ENCODE measurements at regions not wholly inside any gene's neighbourhood (a gene's known extent, or its start where the extent isn't known, plus 50 kb on each side); places are given as distances from the start of the nearest gene placed in this dataset.

DNA sequence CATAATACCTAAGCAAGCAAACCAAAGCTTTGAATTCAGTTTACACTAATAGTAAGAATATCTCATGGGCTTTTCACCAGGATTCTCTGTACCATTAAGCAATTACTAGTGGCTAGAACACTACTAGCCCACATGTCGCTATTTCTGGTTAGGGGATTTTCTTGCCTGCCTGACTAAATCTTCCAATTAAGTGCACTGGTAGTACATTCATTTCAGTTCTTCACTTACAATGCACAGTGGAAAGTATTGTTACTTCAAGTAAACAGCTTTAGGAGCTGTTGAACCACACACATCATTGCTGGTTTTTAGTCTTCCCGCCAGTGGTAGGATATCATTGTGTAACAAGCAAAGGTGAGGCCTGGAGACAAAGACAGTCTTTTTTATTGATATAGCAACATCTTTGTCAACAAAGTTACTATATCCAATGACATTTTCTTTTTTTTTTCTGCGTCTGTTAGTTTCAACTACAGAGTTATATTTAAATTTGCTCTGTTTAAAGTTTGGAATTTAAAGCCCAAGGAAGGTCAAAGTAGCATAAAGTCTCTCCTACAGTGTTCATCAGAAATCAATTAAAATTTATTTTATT lies 826.8 kb upstream of the NR2F2 start:
- DNase-seq (ENCODE audit: low read depth) = no peak

GRCh38 chr15:95511671-95512070 lies 818.8 kb upstream of the NR2F2 start:
- peak; percentile 10 for DNase-seq (ENCODE audit: low read depth)

DNA sequence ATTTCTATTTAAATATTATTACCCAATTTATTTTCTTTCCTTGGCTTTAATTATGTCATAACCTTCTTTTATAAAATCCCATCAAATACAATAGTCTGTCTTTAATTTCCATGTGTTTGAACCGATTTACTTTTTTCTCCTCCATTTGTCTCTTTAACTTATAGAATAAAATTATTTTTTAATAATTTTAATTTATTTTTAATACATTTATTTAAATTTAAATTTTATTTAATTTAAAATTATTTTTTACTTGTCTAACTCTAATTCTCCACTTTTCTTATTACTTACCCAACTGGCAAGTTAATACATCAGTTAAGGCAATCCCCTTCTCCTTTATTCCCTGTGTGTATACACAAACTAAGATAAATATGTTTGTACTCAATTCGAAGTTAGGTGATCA lies 817.6 kb upstream of the NR2F2 start:
- no peak for DNase-seq (ENCODE audit: low read depth)

- DNase-seq (ENCODE audit: low read depth) = no peak
These were observed 810.6 kb upstream of the NR2F2 start for GRCh38 chr15:95519887-95520286.

GRCh38 chr15:95520511-95520910 lies 810.0 kb upstream of the NR2F2 start:
- no peak for DNase-seq (ENCODE audit: low read depth)

- no peak for DNase-seq (ENCODE audit: low read depth)
These were observed 809.6 kb upstream of the NR2F2 start for GRCh38 chr15:95520922-95521321.

GRCh38 chr15:95522533-95522932 lies 808.0 kb upstream of the NR2F2 start:
- no peak for DNase-seq (ENCODE audit: low read depth)

- DNase-seq (ENCODE audit: low read depth) = no peak
These were observed 801.6 kb upstream of the NR2F2 start for GRCh38 chr15:95528920-95529319.

GRCh38 chr15:95536638-95537037 lies 793.9 kb upstream of the NR2F2 start:
- no peak for DNase-seq (ENCODE audit: low read depth)

- DNase-seq (ENCODE audit: low read depth) = no peak
These were observed 791.8 kb upstream of the NR2F2 start for GRCh38 chr15:95538693-95539092.

DNA sequence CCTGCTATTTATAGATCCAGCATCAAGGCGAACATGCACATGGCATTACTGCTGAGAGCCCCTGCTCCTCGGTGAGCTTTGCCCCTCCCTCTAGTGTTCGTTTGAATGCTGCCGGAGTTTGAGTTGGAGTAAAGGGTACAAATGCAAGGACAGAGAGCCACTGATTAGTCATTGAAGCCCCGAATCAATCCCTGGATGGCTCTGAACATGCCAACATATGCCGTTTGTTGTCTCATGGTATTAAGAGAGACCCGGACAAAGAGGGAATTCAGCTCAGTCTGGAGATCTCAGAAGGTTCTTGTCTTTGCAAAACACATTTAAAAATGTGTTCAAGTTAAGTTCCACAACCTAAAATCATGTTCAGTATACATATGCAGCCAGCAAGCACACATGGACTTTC lies 789.2 kb upstream of the NR2F2 start:
- no peak for DNase-seq (ENCODE audit: low read depth)

- DNase-seq (ENCODE audit: low read depth) = no peak
These were observed 781.2 kb upstream of the NR2F2 start for GRCh38 chr15:95549168-95549738.

- DNase-seq (ENCODE audit: low read depth) = no peak
These were observed 779.8 kb upstream of the NR2F2 start for GRCh38 chr15:95550702-95551101.

GRCh38 chr15:95556225-95556624 lies 774.3 kb upstream of the NR2F2 start:
- no peak for DNase-seq (ENCODE audit: low read depth)

DNA sequence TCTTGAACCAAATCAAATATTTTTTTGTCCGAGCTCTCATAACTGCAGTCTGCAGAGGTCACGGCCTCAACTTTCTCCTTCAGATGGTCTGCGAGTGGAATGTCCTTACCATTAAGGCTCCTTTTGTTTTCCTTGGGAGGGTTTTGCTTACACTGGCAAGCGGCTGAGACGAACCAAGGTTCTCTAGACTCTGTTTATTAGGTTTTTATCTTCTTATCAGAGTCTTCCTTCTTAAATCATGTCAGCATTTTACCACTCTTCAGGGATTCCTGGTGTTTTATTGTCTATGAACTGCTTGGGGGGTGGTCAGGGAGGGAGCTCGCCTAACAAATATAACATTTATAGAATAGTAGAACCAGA lies 773.7 kb upstream of the NR2F2 start:
- no peak for DNase-seq (ENCODE audit: low read depth)

DNA sequence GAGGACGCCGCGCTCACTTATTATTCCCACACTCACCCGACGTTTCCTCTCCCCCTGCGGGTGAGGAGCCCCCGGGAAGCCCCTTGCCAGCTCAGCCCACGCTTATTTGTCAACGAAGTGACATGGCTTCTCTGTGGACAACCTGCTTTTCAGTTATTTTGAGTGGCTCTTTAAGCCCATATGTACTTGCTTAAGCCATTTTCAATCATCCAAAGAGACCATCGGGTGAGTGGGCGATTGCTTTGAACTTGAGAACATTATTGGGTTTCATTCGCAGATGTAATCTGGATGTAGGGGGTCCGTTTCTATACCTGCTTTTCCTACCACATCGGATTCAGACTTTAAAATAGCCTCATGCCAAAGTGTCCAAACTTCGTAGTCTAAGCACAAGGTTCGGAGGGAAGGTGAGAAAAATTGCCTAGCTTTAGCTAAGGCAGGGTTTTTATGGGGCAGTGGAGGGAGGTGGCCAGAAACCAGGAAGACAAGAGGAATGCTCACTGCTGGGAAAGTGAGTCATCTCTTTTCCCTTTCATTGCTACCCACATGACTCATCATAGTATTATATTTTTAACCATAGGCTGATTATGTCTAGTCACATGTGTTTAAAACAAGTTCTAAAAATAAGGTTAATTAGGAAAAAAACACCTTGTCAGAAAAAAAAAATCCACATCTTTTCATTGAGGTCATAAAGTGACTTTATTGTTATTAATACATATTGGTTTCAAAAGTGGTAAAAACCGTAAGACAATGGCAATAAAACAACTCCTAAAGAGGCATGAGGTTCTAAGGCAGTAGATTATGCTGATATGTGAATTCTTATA lies 773.1 kb upstream of the NR2F2 start:
- DNase-seq (ENCODE audit: low read depth) = peak; percentile 75

DNA sequence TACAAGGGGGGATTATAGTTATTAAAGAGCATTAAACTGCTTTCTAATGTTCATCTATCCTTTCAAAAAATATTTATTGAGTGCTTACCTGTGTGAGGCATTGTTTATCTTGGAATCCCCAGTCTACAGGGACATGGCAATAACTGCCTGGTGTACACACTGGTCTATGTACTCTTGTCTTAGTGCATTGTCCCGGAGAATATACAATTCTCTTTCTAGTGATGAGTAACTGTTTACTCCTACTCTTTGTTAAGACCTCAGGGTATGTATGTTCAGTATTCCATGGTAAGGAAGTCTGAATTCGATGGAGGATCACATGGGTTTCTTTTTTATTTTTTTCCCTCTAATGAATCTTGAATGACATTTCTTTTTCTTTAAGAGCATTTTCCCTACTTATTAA lies 772.4 kb upstream of the NR2F2 start:
- no peak for DNase-seq (ENCODE audit: low read depth)

DNA sequence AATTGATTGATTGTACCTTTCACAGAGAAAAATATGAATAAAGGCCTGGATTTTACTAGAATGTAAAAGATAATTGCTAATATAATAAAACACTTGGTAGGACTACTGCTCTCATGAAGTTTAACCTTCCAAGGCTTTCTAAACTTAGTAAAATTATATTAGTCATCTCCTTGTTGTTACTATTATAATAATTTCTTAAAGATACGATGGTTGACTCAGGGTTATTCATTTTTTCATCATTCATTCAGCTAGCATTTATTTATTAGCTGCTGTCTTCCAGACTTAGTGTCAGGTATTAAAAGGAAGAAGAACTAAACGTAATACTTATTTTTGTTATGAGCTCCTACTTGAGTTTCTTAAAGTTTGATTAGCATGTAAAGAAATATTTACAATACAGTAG lies 771.6 kb upstream of the NR2F2 start:
- no peak for DNase-seq (ENCODE audit: low read depth)

DNA sequence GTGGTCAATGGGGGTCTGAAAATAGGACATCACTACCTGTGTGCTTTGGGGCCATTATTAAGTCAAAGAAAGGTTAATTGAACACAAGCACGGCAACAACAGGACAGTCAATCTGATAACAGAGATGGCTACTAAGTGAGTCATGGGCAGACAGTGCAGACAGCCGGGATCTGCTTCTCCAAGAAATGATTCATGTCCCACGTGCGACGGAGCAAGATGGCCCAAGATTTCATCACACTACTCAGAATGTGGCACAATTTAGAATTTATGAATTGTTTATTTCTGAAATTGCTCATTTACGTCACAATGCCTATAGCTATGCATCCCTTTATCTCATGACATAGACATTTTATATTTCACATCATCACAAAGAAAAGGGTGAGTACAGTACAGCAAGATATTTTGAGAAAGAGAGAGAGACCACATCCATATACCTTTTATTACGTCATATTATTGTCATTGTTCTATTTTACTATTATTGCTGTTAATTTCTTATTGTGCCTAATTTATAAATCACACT lies 770.6 kb upstream of the NR2F2 start:
- peak; percentile 81 for DNase-seq (ENCODE audit: low read depth)

- no peak for DNase-seq (ENCODE audit: low read depth)
These were observed 769.0 kb upstream of the NR2F2 start for GRCh38 chr15:95561463-95561862.

DNA sequence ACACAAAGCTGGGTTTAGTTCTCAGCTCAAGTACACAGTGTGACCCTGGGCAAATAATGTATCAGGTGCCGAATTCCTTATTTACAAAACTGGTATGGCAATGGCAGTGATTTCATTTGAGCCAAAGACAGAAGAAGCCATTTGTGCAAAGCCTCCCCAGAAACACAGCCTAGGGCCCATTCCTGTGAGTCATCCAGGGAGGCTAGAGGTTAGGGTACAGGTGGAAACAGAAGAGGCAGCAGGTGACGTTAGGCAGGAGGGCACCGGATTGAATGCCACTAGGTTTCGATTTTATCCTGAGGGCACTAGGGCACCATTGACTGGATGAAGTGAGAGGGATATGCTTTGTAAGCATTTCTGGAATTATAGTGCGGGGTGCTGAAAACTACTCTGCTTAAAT lies 766.9 kb upstream of the NR2F2 start:
- DNase-seq (ENCODE audit: low read depth) = no peak

DNA sequence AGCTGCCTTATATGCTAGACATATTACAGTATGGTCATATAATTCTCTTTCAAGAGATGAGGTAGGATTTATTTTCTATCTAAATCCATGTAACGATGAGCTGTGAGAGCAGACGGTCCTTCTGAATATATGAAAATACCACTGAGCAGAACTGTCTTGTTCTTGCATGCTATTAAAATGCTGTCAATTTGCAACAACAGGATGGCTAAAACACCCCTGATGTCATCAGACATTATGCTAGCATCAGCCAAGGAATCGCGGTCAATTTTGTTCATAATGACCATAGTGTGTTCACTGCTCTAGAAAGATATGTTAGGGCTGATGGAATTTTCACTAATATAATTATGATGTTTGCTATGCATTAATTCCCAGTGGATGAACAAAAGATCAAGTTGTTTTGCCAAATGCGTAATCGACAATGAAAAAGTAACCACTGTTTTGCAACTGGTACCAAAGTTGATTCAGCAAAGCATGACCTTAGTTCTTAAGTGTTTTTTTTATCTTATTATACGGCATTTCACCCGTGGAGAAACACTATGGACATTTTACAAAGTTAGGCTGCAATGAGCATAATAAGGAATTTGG lies 765.4 kb upstream of the NR2F2 start:
- DNase-seq (ENCODE audit: low read depth) = no peak

GRCh38 chr15:95565690-95566089 lies 764.8 kb upstream of the NR2F2 start:
- DNase-seq (ENCODE audit: low read depth) = no peak
